ENCODE measurements at regions not wholly inside any gene's neighbourhood (a gene's known extent, or its start where the extent isn't known, plus 50 kb on each side); places are given as distances from the start of the nearest gene placed in this dataset.
A peak's percentile ranks its signal among the peaks of the same experiment; 100 is the strongest.
"Not testable (repeated sequence)": the region's sequence is repeated elsewhere in the genome, so short reads cannot be mapped to it uniquely, and the experiment has no call there.

DNA sequence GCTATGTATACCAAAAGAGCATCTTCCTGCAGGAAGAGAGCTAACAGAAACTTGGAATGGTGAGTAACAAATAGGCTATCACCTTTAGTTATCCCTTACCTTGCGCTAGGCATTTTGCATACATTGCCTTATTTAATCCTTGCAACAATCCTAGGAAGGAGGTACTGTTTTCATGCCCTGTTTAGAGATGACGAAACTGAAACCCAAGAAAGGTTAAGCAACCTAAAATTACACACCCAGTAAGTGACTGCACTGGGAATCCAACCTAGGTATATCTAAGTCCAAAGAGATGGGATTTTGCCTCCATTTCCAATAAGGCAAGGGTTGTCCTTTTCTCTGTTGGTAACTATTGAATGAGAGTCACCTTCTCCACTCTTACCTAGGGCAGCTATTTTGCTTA, 144.5 kb downstream of the TM2D1 start:
- DNase-seq (ENCODE audit: low spot score) = no peak

DNA sequence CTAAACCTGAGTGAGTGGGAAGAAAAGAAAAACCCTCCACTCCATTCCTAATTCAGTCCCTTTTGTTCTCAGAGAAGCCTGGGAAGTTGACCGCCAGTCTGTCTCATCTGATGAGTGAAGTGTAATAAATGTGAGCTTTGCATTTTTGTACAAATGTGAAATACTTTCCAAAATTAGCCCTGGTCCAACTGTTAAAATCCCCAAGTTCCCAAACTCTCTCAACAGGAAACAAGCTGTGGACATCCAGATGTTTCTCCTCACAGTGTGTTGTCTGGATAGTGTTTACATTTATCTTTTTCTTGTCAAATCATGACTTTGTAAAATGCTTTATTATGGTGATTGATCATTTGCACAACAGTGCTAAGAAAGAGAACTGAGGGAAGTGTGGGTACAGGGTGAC, 145.1 kb downstream of the TM2D1 start:
- no peak for DNase-seq (ENCODE audit: low spot score)

DNA sequence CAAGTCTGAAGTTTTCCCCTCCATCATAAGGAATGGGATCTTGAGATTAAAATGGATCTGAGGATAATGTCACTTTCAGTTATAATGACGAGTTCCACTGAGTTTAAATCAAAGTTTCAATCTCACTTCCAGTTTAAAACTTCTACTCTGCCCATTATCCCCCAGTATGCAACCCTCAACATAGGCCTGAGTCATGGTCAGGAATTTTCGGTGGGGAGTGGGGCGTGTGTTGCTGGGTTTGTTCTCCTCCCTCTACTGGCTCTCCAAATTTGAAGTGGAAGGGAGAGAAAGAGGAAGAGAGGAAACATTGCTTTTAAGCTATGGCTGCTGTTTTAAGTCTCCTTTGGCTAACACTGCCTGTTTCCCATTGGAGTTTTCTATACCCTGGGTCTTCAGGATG, 152.9 kb downstream of the TM2D1 start:
- no peak for DNase-seq (ENCODE audit: low spot score)

DNA sequence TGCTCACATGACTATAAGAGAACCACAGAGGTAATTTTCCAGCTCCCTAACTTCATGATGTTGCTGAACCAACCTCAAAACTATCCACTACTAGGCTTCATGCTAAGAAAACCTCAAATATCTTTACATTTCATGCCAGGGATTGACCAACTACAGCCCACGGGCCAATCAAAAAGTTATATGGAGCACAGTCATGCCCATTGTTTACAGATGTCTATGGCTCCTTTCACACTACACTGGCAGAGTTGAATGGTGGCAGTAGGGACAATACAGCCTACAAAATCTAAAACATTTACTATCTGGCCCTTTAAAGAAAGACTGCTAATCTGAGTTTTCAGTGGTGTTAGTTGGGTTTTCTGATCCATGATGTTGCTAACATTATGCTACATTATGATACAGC, 154.8 kb downstream of the TM2D1 start:
- peak; percentile 40 for DNase-seq (ENCODE audit: low spot score)

DNA sequence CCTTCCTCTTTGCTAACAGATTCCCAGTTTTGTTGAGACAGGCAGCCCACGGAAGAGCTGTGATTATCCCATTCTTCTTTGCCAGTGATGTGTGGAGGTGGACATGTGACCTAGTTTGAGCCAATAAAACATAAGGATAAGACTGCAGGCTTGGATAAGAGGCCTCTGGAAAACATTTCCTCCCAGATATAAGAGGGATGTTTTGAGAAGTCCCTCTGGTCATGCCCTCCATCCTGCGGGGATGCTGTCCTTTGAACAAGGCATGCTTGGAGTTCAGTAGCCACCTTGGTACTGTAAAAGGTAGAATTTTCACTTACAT, 155.7 kb downstream of the TM2D1 start:
- no peak for DNase-seq (ENCODE audit: low spot score)

- no peak for DNase-seq (ENCODE audit: low spot score)
Measured at GRCh38 chr1:61568460-61569302, 156.3 kb downstream of the TM2D1 start.

DNA sequence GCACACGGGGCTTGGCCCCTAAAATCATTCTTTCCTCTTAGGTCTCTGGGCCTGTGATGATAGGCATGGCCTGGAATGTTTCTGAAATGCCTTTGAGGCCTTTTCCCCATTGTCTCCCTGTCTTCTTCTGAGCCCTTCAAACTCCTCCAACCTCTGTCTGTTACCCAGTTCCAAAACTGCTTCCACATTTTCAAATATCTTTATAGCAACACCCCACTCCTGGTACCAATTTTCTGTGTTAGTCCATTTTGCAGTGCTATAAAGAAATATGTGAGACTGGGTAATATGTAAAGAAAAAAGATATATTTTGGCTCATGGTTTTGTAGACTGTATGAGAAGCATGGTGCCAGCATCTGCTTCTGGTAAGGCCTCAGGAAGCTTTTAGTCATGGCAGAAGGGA, 158.8 kb downstream of the TM2D1 start:
- no peak for DNase-seq (ENCODE audit: low spot score)

DNA sequence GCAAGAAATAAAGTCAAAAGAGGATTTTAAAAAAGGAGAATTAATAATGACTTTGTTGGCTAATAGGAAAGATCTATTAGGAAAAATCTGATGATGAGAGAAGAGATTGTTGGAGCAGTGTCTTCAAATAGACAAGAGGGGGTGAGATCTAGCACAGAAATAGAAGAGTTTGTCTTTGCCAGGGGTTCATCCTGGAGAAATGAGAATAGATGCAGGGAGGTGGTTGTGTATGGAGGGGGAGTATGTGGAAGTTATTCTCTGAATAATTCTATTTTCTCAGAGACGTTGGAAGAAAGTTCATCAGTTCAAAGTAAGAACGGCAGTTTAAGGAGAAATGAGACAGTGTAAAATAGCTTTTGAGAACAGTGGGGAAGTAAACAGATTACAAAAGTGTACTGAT, 161.3 kb downstream of the TM2D1 start:
- no peak for DNase-seq (ENCODE audit: low spot score)

DNA sequence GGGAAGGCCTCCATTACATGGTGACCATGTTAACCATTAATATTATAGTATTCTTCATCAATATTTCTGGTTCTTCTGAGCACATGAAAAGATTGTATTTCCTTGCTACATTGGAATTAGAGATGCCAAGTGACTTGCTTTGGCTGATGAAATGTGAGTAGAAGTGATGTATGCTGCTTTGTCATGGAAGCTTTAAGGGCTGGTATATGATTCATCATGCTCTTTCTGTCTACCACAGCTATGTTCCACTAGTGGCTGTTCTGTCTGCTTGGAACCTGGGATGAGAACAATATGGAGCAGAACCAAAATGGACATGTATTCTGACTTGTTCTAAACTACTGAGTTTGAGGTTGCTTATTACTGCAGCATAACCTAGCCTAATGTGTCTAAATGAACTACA, 163.3 kb downstream of the TM2D1 start:
- DNase-seq (ENCODE audit: low spot score) = no peak

- no peak for DNase-seq (ENCODE audit: low spot score)
Measured at GRCh38 chr1:61560385-61560784, 164.6 kb downstream of the TM2D1 start.

DNA sequence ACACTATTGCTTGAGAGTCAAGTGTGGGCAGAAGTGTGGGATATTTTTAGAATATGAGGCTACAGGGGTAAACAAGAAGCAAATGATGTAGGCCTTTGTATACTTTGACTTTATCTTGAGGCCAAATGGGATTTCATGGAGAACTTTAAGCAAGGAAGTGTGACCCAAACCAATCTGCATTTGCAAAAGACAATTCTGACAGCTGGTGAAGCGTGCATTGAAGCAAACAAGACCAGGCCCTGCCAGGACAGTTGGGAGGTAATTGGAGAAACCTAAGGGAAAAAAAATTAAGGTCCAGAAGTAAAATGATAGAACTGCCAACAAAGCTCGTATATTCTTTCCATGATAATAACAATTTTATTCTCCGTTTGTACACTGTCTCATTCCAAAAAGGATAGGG, 168.3 kb downstream of the TM2D1 start:
- DNase-seq (ENCODE audit: low spot score) = no peak

GRCh38 chr1:61552630-61553305, 172.2 kb downstream of the TM2D1 start:
- no peak for DNase-seq (ENCODE audit: low spot score)

DNA sequence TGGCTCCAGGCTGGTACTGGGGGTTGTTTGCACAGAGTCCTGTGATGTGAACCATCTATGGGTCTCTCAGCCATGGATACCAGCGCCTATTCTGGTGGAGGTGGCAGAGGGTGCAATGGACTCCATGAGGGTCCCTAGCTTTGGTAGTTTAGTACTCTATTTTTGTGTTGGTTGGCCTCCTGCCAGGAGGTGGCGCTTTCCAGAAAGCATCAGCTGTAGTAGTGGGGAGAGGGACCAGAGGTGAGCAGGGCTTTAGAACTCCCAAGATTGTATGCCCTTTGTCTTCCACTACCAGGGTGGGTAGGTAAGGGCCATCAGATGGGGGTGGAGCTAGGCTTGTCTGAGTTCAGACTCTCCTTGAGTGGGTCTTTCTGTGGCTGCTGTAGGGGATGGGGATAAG, 177.6 kb downstream of the TM2D1 start:
- DNase-seq (ENCODE audit: low spot score) = not testable (repeated sequence)

- not testable (repeated sequence) for DNase-seq (ENCODE audit: low spot score)
Measured at GRCh38 chr1:61544870-61545269, 180.1 kb downstream of the TM2D1 start.

DNA sequence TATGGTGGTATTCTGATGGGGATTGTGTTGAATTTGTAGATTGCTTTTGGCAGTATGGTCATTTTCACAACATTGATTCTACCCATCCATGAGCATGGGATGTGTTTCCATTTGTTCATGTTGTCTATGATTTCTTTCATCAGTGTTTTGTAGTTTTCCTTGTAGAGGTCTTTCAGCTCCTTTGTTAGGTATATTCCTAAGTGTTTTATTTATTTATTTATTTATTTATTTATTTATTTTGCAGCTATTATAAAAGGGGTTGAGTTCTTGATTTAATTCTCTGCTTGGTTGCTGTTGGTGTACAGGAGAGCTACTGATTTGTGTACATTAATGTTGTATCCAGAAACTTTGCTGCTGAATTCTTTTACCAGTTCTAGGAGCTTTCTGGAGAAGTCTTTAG, 181.4 kb downstream of the TM2D1 start:
- not testable (repeated sequence) for DNase-seq (ENCODE audit: low spot score)

DNA sequence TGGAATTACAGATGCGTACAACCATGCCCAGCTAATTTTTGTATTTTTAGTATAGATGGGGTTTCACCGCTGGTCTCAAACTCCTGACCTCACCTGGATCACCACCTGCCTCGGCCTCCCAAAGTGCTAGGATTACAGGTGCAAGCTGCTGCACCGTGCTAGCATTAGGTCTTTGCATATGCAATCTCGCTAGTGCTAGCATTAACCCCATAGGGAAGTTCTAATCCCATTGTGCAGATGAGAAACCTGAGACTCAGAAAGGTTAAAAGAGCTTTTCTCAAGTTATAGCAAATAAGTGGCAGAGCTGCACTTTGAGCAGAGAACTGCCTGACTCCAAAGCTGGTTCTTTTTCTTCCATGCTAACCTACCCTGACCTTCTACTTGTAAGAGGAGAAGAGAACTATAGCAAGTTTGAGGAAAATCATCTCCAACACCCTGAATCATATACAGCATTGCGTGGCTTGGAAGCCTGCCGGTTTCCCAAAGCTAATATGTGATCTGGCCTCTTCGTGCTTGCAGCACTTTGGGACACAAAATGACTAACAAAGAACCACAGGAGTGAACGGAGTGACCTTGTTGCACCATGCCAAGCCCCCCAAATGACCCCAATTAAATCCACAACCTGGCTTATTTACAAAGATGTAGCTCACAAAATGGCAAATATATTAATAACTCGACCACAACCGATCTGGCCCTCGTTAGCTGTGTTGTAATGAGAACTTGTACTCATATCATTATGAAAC, 185.1 kb downstream of the TM2D1 start:
- no peak for DNase-seq (ENCODE audit: low spot score)

- no peak for DNase-seq (ENCODE audit: low spot score)
Measured at GRCh38 chr1:61538228-61538627, 186.7 kb downstream of the TM2D1 start.

- DNase-seq (ENCODE audit: low spot score) = no peak
Measured at GRCh38 chr1:61536174-61537108, 188.5 kb downstream of the TM2D1 start.

- no peak for DNase-seq (ENCODE audit: low spot score)
Measured at GRCh38 chr1:61534847-61535246, 190.1 kb downstream of the TM2D1 start.

GRCh38 chr1:61533546-61533945, 191.4 kb downstream of the TM2D1 start:
- DNase-seq (ENCODE audit: low spot score) = no peak

DNA sequence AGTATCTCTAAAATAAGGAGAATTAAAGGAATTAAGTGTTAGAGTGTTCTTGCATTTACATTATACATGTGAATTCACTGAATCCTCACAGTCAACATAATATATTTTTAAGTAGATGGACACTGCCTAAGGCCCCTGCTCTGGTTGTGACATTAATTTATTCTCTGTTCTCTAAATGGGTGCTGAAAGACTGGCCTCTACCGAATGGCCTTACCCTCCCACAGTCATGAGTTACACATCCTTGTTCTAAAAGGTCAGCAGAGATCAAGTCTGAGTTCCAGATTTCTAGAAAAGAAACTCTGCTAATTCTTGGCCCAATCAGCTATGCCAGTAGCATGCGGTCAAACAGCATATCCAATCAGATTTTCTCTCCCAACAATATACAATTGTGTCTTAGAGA, 193.2 kb downstream of the TM2D1 start:
- no peak for DNase-seq (ENCODE audit: low spot score)

Measured in H4 (cell line).